Heart left ventricle (tissue), 16 donors: ENCODE measurements at regions not wholly inside any gene's neighbourhood (a gene's known extent, or its start where the extent isn't known, plus 50 kb on each side); places are given as distances from the start of the nearest gene placed in this dataset.

Experiments used
- ATAC-seq, 4 donors: fragments of 200-7000 bp; cut with Tn5 transposase; one replicate each; pipeline ENCODE4 v1.9.1; 2020 to 2022; ENCODE audit warnings: moderate library complexity in 4 of 4, mild to moderate bottlenecking in 3 of 4, moderate number of reproducible peaks in 1 of 4
- DNase-seq, 5 donors: peaks; one replicate each; pipeline ENCODE4 v3.0.0-alpha.2; 2020
- H3K27ac ChIP-seq, 12 donors: fragments of 200-600 bp; sonication (generic) in 4 of 12; one replicate each; pipeline versions ENCODE4 v1.5.0 to v1.8.0; 2016 to 2022; ENCODE audit warnings: mild to moderate bottlenecking in 2 of 12
- H3K27me3 ChIP-seq, 9 donors: fragments of 200-600 bp; sonication (generic) in 2 of 9; one replicate each; pipeline versions ENCODE4 v1.5.1 to v1.8.0; 2016 to 2022; ENCODE audit warnings: mild to moderate bottlenecking in 3 of 9
- H3K36me3 ChIP-seq, 9 donors: fragments of 200-600 bp; sonication (generic) in 2 of 9; one replicate each; pipeline versions ENCODE4 v1.5.0 to v1.8.0; 2018 to 2022; ENCODE audit warnings: mild to moderate bottlenecking in 2 of 9
- H3K4me1 ChIP-seq, 12 donors: fragments of 200-600 bp; sonication (generic) in 4 of 12; one replicate each; pipeline versions ENCODE4 v1.5.0 to v1.8.0; 2016 to 2022; ENCODE audit warnings: mild to moderate bottlenecking in 3 of 12
- H3K4me3 ChIP-seq, 12 donors: fragments of 200-600 bp; sonication (generic) in 4 of 12; one replicate each; pipeline versions ENCODE4 v1.5.0 to v1.8.0; 2017 to 2022; ENCODE audit warnings: mild to moderate bottlenecking in 9 of 12, moderate library complexity in 4 of 12
- H3K9me3 ChIP-seq, 12 donors: fragments of 200-600 bp; sonication (generic) in 4 of 12; one replicate each; pipeline versions ENCODE4 v1.5.0 to v1.8.0; 2016 to 2022; ENCODE audit warnings: mild to moderate bottlenecking in 1 of 12
- CTCF ChIP-seq, 12 donors: fragments of 200-600 bp; sonication (generic) in 4 of 12; IDR thresholded peaks; one replicate each; pipeline versions ENCODE4 v1.5.0 to v1.8.0; 2018 to 2022; ENCODE audit warnings: antibody characterized with exemption in 12 of 12, mild to moderate bottlenecking in 5 of 12
- POLR2A ChIP-seq, 2 donors: fragments of 450-650 bp; IDR thresholded peaks; one replicate each; pipeline ENCODE4 v1.6.1; 2017; ENCODE audit warnings: antibody characterized with exemption in 2 of 2, mild to moderate bottlenecking in 2 of 2, moderate library complexity in 2 of 2
- WGBS, 4 donors: extraction: QIAGEN DNeasy Blood & Tissue Kit in 2 of 4; methylation state at CpG; one replicate each; pipeline versions ENCODE4 v1.1.5 to v1.1.7; 2013 to 2018; 5-methylcytosine and 5-hydroxymethylcytosine counted together
- intact Hi-C, 10 donors: fragments of 100-400 bp; cut with DNase I; formaldehyde crosslinking; loops; one replicate each; pipeline versions ENCODE4 v1.11.1 to v1.14.2; 2022
- donor health status: ischemic (EF 13 %, LVEDD 7.1; RV severe dilation, severe dysfunction).
- donor health status: healthy with polysubstance abuse.
- donor health status: DM: no; HTN: yes; CAD: no.
- donor health status: DM: no; HTN: no; CAD: no.
- donor health status: ischemic (EF 25% LVEDD 6.9; RV normal size, moderate dysfunction).
- donor health status: ischemic (EF 25% LVEDD 5.7; RV mildly dilated, moderate dysfunction).
- donor health status: healthy.
- donor health status: DM: yes; HTN: yes; CAD: no.
- donor health status: ischemic (EF 35%, LVEDD 5.7; RV mildly dilated, moderate dysfunction).
- donor health status: nonischemic (EF 11% LVEDD 7.7; RV severe dilation, severe dysfunction).
- donor health status: DM: yes; HTN: yes; CAD: no.
- donor health status: PGD.
- donor health status: ischemic (EF 29% LVEDD 5.4; RV normal size, mild dysfunction).
- donor health status: nonischemic (EF 23%, LVEDD 6.1; RV moderate dilation, normal function).

GRCh38 chr6:165913676-165914570, 250.9 kb upstream of the PDE10A start:
- no peak for TF ChIP-seq CTCF (IDR thresholded peaks at IDR 0.05)
- no peak for TF ChIP-seq POLR2A (IDR thresholded peaks at IDR 0.05)
- peak in 1 of 4 donors; percentile 20 for ATAC-seq
- intact Hi-C loops: no loop called here
- WGBS, 4 donors: 67 to 78% (median 70%) methylated on average over 8 of the region's 8 CpGs
- no peaks in the 10 kb centered on the region for H3K36me3 ChIP-seq
- DNase-seq: no peak
- no peaks in the 10 kb centered on the region for H3K9me3 ChIP-seq
- H3K4me1 ChIP-seq: no peaks in the 10 kb centered on the region
- no peak overlapping the region for H3K4me3 ChIP-seq
- no peak overlapping the region for H3K27ac ChIP-seq
- H3K27me3 ChIP-seq: peaks cover 0 to 3% (median 0%) of the 10 kb centered on the region in 9 donors

GRCh38 chr6:165910184-165910966, 247.3 kb upstream of the PDE10A start:
- H3K9me3 ChIP-seq: no peaks in the 10 kb centered on the region
- intact Hi-C loops: no loop called here
- H3K4me1 ChIP-seq: no peaks in the 10 kb centered on the region
- H3K36me3 ChIP-seq: no peaks in the 10 kb centered on the region
- no peak for ATAC-seq
- no peak overlapping the region for H3K27ac ChIP-seq
- 70 to 78% (median 75%) methylated on average over 11 of the region's 11 CpGs for WGBS, 4 donors
- no peak overlapping the region for H3K4me3 ChIP-seq
- no peak for TF ChIP-seq CTCF (IDR thresholded peaks at IDR 0.05)
- TF ChIP-seq POLR2A (IDR thresholded peaks at IDR 0.05): no peak
- H3K27me3 ChIP-seq: peaks cover 0 to 3% (median 0%) of the 10 kb centered on the region in 9 donors
- no peak for DNase-seq

- H3K27me3 ChIP-seq: peaks cover 0 to 3% (median 0%) of the 10 kb centered on the region in 9 donors
- no peak overlapping the region for H3K27ac ChIP-seq
- DNase-seq: no peak
- H3K4me3 ChIP-seq: no peak overlapping the region
- no peak for TF ChIP-seq POLR2A (IDR thresholded peaks at IDR 0.05)
- no peak for TF ChIP-seq CTCF (IDR thresholded peaks at IDR 0.05)
- no peaks in the 10 kb centered on the region for H3K9me3 ChIP-seq
- H3K4me1 ChIP-seq: no peaks in the 10 kb centered on the region
- no peaks in the 10 kb centered on the region for H3K36me3 ChIP-seq
- 91 to 96% (median 94%) methylated on average over 7 of the region's 7 CpGs for WGBS, 4 donors
- no peak for ATAC-seq
- intact Hi-C loops: no loop called here
These were observed 243.7 kb upstream of the PDE10A start for GRCh38 chr6:165906736-165907135.

DNA sequence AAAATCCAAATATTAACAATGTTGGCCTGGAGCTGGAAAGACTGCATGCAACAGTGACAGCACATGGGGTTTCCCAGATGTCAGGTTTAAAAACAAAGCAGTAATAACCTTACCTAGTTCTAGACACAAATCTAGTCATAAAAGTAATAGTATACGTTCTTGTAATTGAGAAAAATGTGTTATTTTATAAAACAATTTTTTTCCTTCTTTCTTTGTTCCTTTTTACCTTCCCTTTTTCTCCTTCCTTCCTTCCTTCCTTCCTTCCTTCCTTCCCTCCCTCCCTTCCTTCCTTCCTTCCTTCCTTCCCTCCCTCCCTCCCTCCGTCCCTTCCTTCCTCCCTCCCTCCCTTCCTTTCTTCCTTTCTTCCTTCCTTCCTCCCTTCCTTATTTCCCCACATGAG, 242.7 kb upstream of the PDE10A start:
- ATAC-seq (no peak), DNase-seq (no peak)
- intact Hi-C loops: no loop called here
- no peaks in the 10 kb centered on the region for H3K4me1 ChIP-seq
- 86 to 89% (median 87%) methylated on average over 1 of the region's 2 CpGs for WGBS, 4 donors
- H3K27ac ChIP-seq: no peak overlapping the region
- peaks cover 0 to 2% (median 0%) of the 10 kb centered on the region in 9 donors for H3K27me3 ChIP-seq
- no peaks in the 10 kb centered on the region for H3K9me3 ChIP-seq
- H3K4me3 ChIP-seq: no peak overlapping the region
- no peak for TF ChIP-seq CTCF (IDR thresholded peaks at IDR 0.05)
- no peak for TF ChIP-seq POLR2A (IDR thresholded peaks at IDR 0.05)
- H3K36me3 ChIP-seq: no peaks in the 10 kb centered on the region
